Progenitor cell of endocrine pancreas (in vitro differentiated cells): ENCODE measurements at regions not wholly inside any gene's neighbourhood (a gene's known extent, or its start where the extent isn't known, plus 50 kb on each side); places are given as distances from the start of the nearest gene placed in this dataset.

ENCODE experiments used
- DNase-seq: peaks from one replicate; pipeline ENCODE4 v3.0.0; 2021; ENCODE audit warnings: low spot score; ENCODE audit not compliant: unreplicated experiment
- H3K27ac Mint-ChIP-seq: 2 replicates; pipeline ENCODE4 v1.8.0; 2021; ENCODE audit warnings: mild to moderate bottlenecking, moderate library complexity, mixed read lengths
- H3K27me3 Mint-ChIP-seq: 2 replicates; pipeline ENCODE4 v1.8.0; 2021; ENCODE audit warnings: mixed read lengths
- H3K36me3 Mint-ChIP-seq: 2 replicates; pipeline ENCODE4 v1.8.0; 2022; ENCODE audit warnings: mixed read lengths; ENCODE audit not compliant: insufficient read depth
- H3K4me1 Mint-ChIP-seq: 2 replicates; pipeline ENCODE4 v1.8.0; 2021; ENCODE audit warnings: low read depth, mixed read lengths
- H3K4me3 Mint-ChIP-seq: 2 replicates; pipeline ENCODE4 v1.8.0; 2021; ENCODE audit warnings: low read depth, mild to moderate bottlenecking, moderate library complexity, mixed read lengths
- H3K9me3 Mint-ChIP-seq: 2 replicates; pipeline ENCODE4 v1.8.0; 2021; ENCODE audit warnings: low read depth, mixed read lengths
- TF ChIP-seq, protein P1 (sequence below): fragments of 200-600 bp; sonication (generic); IDR thresholded peaks from one replicate; pipeline ENCODE4 v1.5.0; 2021; ENCODE audit warnings: antibody characterized with exemption, mild to moderate bottlenecking; ENCODE audit not compliant: unreplicated experiment

DNA sequence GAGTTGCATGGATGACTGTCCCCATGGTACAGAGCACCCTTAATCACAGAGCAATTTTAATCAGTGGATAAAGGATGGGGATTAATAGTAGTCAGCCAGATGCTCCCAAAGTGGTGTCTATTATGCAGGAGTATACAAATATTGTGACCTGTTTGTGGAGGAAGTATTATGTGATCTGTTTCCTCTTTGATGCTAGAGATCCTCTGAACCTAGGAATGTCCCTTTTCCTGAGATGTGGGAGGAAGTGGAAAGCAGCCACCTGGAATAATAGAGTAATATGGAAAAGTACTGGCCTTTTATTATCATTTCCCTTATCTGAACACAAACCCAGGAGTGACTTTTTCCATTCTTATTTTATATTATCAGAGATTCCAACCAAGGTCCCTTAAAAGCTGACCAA is 94.2 kb upstream of the EFEMP1 start:
- DNase-seq, result no peak
- Mint-ChIP-seq H3K4me1 (peaks cover 19% of the 10 kb centered on the region), H3K36me3 (no peaks in the 10 kb centered on the region), H3K9me3 (no peaks in the 10 kb centered on the region), H3K27me3 (no peaks in the 10 kb centered on the region), H3K27ac (no peak overlapping the region), H3K4me3 (no peak overlapping the region)
- TF ChIP-seq, protein P1, sequence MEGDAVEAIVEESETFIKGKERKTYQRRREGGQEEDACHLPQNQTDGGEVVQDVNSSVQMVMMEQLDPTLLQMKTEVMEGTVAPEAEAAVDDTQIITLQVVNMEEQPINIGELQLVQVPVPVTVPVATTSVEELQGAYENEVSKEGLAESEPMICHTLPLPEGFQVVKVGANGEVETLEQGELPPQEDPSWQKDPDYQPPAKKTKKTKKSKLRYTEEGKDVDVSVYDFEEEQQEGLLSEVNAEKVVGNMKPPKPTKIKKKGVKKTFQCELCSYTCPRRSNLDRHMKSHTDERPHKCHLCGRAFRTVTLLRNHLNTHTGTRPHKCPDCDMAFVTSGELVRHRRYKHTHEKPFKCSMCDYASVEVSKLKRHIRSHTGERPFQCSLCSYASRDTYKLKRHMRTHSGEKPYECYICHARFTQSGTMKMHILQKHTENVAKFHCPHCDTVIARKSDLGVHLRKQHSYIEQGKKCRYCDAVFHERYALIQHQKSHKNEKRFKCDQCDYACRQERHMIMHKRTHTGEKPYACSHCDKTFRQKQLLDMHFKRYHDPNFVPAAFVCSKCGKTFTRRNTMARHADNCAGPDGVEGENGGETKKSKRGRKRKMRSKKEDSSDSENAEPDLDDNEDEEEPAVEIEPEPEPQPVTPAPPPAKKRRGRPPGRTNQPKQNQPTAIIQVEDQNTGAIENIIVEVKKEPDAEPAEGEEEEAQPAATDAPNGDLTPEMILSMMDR, result no peak

GRCh38 chr2:56018267-56018666 is 94.7 kb upstream of the EFEMP1 start:
- Mint-ChIP-seq H3K36me3 (no peaks in the 10 kb centered on the region), H3K9me3 (no peaks in the 10 kb centered on the region), H3K27ac (no peak overlapping the region), H3K27me3 (no peaks in the 10 kb centered on the region), H3K4me3 (no peak overlapping the region), H3K4me1 (peaks cover 21% of the 10 kb centered on the region)
- TF ChIP-seq, protein P1, result no peak
- DNase-seq, result no peak

GRCh38 chr2:56021136-56021474 is 97.5 kb upstream of the EFEMP1 start:
- Mint-ChIP-seq H3K4me3 (no peak overlapping the region), H3K36me3 (no peaks in the 10 kb centered on the region), H3K4me1 (peaks cover 19% of the 10 kb centered on the region), H3K27me3 (no peaks in the 10 kb centered on the region), H3K27ac (no peak overlapping the region), H3K9me3 (no peaks in the 10 kb centered on the region)
- no peak for DNase-seq
- TF ChIP-seq, protein P1, result no peak

GRCh38 chr2:56021579-56021978 is 98.0 kb upstream of the EFEMP1 start:
- no peaks in the 10 kb centered on the region for H3K9me3 Mint-ChIP-seq
- no peak overlapping the region for H3K27ac Mint-ChIP-seq
- no peaks in the 10 kb centered on the region for H3K27me3 Mint-ChIP-seq
- H3K4me3 Mint-ChIP-seq, result no peak overlapping the region
- H3K4me1 Mint-ChIP-seq, result peaks cover 19% of the 10 kb centered on the region
- no peaks in the 10 kb centered on the region for H3K36me3 Mint-ChIP-seq
- DNase-seq, result no peak
- TF ChIP-seq, protein P1, result no peak

- H3K4me1 Mint-ChIP-seq, result peaks cover 21% of the 10 kb centered on the region
- TF ChIP-seq, protein P1, result no peak
- H3K27me3 Mint-ChIP-seq, result no peaks in the 10 kb centered on the region
- H3K9me3 Mint-ChIP-seq, result no peaks in the 10 kb centered on the region
- H3K4me3 Mint-ChIP-seq, result no peak overlapping the region
- no peak for DNase-seq
- H3K27ac Mint-ChIP-seq, result no peak overlapping the region
- H3K36me3 Mint-ChIP-seq, result no peaks in the 10 kb centered on the region
Observed at GRCh38 chr2:56025469-56026193, 102.0 kb upstream of the EFEMP1 start.
